CD4-positive, alpha-beta T cell (primary cell): ENCODE measurements at regions not wholly inside any gene's neighbourhood (a gene's known extent, or its start where the extent isn't known, plus 50 kb on each side); places are given as distances from the start of the nearest gene placed in this dataset.

Experiments
- ATAC-seq: fragments of 200-7000 bp; cut with Tn5 transposase; one replicate; pipeline ENCODE4 v1.10.0; 2022; ENCODE audit warnings: mild to moderate bottlenecking; ENCODE audit not compliant: poor library complexity
- CTCF ChIA-PET: fragments of 350-600 bp; sonication (Branson Sonifier 250); formaldehyde crosslinking; loops from one replicate; lab custom pipeline; 2021; ENCODE audit warnings: antibody characterized with exemption, inconsistent platforms; lab: Charles Lee
- POLR2A ChIA-PET: fragments of 350-600 bp; sonication (Branson Sonifier 250); formaldehyde crosslinking; loops from one replicate; lab custom pipeline; 2021; ENCODE audit warnings: antibody characterized with exemption, inconsistent platforms; lab: Charles Lee
- DNase-seq, 14 experiments: peaks; one replicate each; pipeline ENCODE4 v3.0.0-alpha.2; 2013 to 2020; ENCODE audit warnings: mixed read lengths in 2 of 14
- H3K27ac ChIP-seq, 2 donors: one replicate each; pipeline versions ENCODE4 v1.5.1 to v1.7.0; 2013; ENCODE audit warnings: low read length in 2 of 2, low read depth in 1 of 2, mild to moderate bottlenecking in 1 of 2
- H3K27me3 ChIP-seq, 2 experiments: 1 replicate in 1 of 2; 2 replicates in 1 of 2; pipeline versions ENCODE4 v1.6.1 to v1.7.0; 2013; ENCODE audit warnings: low read length in 2 of 2, control low read depth in 1 of 2, mild to moderate bottlenecking in 1 of 2, moderate library complexity in 1 of 2; ENCODE audit not compliant: insufficient read depth in 2 of 2, control insufficient read depth in 1 of 2
- H3K36me3 ChIP-seq: one replicate; pipeline ENCODE4 v1.6.1; 2013; ENCODE audit warnings: low read length, control low read depth; ENCODE audit not compliant: insufficient read depth
- H3K4me1 ChIP-seq: one replicate; pipeline ENCODE4 v1.6.1; 2013; ENCODE audit warnings: low read length, control low read depth; ENCODE audit not compliant: insufficient read depth
- H3K4me3 ChIP-seq: one replicate; pipeline ENCODE4 v1.5.1; 2013; ENCODE audit warnings: mild to moderate bottlenecking, low read length, moderate library complexity
- H3K9me3 ChIP-seq, 2 experiments: 1 replicate in 1 of 2; 2 replicates in 1 of 2; pipeline versions ENCODE4 v1.6.1 to v1.7.0; 2013; ENCODE audit warnings: low read length in 2 of 2, mild to moderate bottlenecking in 2 of 2, control low read depth in 1 of 2, moderate library complexity in 1 of 2; ENCODE audit not compliant: control insufficient read depth in 1 of 2, insufficient read depth in 1 of 2
- H3K27ac Mint-ChIP-seq: one replicate; pipeline ENCODE4 v1.8.0; 2020; ENCODE audit warnings: mixed read lengths
- H3K27me3 Mint-ChIP-seq: one replicate; pipeline ENCODE4 v1.8.0; 2021; ENCODE audit warnings: mixed read lengths
- H3K36me3 Mint-ChIP-seq: one replicate; pipeline ENCODE4 v1.8.0; 2021; ENCODE audit warnings: low read depth, mixed read lengths
- H3K4me1 Mint-ChIP-seq: one replicate; pipeline ENCODE4 v1.8.0; 2021; ENCODE audit warnings: low read depth, mixed read lengths
- H3K4me3 Mint-ChIP-seq: one replicate; pipeline ENCODE4 v1.8.0; 2020; ENCODE audit warnings: mild to moderate bottlenecking, mixed read lengths
- H3K9me3 Mint-ChIP-seq: one replicate; pipeline ENCODE4 v1.8.0; 2020; ENCODE audit warnings: mixed read lengths
- CTCF ChIP-seq: fragments of 200-600 bp; IDR thresholded peaks from one replicate; pipeline ENCODE4 v1.8.0; 2022; ENCODE audit warnings: antibody characterized with exemption, mild to moderate bottlenecking
- intact Hi-C, 2 experiments: fragments of 100-400 bp; cut with DNase I in 1 of 2; cut with micrococcal nuclease in 1 of 2; formaldehyde crosslinking; loops; one replicate each; pipeline versions ENCODE4 v1.15.1 to v1.9.0; 2023 to 2025; cut with DNase I, micrococcal nuclease

- no peak for DNase-seq
- ATAC-seq, result no peak
- Mint-ChIP-seq H3K27me3 (peaks cover 20% of the 10 kb centered on the region), H3K4me3 (no peak overlapping the region), H3K4me1 (no peaks in the 10 kb centered on the region), H3K27ac (no peak overlapping the region), H3K36me3 (no peaks in the 10 kb centered on the region), H3K9me3 (no peaks in the 10 kb centered on the region)
- Histone ChIP-seq H3K4me3 (no peak overlapping the region), H3K27ac (no peak overlapping the region), H3K9me3 (no peaks in the 10 kb centered on the region), H3K4me1 (no peaks in the 10 kb centered on the region), H3K36me3 (no peaks in the 10 kb centered on the region), H3K27me3 (peaks cover 0 to 2% of the 10 kb centered on the region in 2 experiments)
- ChIA-PET POLR2A (no interaction called here), CTCF (no interaction called here)
- no peak for TF ChIP-seq CTCF
- intact Hi-C loops, result loop anchor here (5.0 kb wide), 2 partner anchors 472 to 1357 kb away; no protein-coding TSS in a partner anchor
Measured at GRCh38 chr11:116689413-116690127, 83.2 kb downstream of the BUD13 start.

- Mint-ChIP-seq H3K27ac (no peak overlapping the region), H3K4me1 (no peaks in the 10 kb centered on the region), H3K36me3 (no peaks in the 10 kb centered on the region), H3K9me3 (no peaks in the 10 kb centered on the region), H3K27me3 (peaks cover 26% of the 10 kb centered on the region), H3K4me3 (no peak overlapping the region)
- Histone ChIP-seq H3K4me3 (no peak overlapping the region), H3K4me1 (no peaks in the 10 kb centered on the region), H3K27me3 (peaks cover 0 to 2% of the 10 kb centered on the region in 2 experiments), H3K27ac (no peak overlapping the region), H3K9me3 (no peaks in the 10 kb centered on the region), H3K36me3 (no peaks in the 10 kb centered on the region)
- POLR2A ChIA-PET, result no interaction called here
- intact Hi-C loops, result no loop called here
- ATAC-seq (no peak), DNase-seq (no peak)
- CTCF ChIA-PET, result no interaction called here
- TF ChIP-seq CTCF, result no peak
Measured at GRCh38 chr11:116688202-116688540, 84.6 kb downstream of the BUD13 start.

- no peaks in the 10 kb centered on the region for H3K4me1 Mint-ChIP-seq
- H3K4me3 Mint-ChIP-seq, result no peak overlapping the region
- Histone ChIP-seq H3K36me3 (no peaks in the 10 kb centered on the region), H3K27ac (no peak overlapping the region), H3K4me1 (no peaks in the 10 kb centered on the region), H3K9me3 (no peaks in the 10 kb centered on the region), H3K4me3 (no peak overlapping the region), H3K27me3 (peaks cover 0 to 4% of the 10 kb centered on the region in 2 experiments)
- no peaks in the 10 kb centered on the region for H3K36me3 Mint-ChIP-seq
- TF ChIP-seq CTCF, result no peak
- CTCF ChIA-PET, result no interaction called here
- H3K27me3 Mint-ChIP-seq, result peaks cover 27% of the 10 kb centered on the region
- POLR2A ChIA-PET, result no interaction called here
- intact Hi-C loops, result no loop called here
- DNase-seq, result no peak
- no peaks in the 10 kb centered on the region for H3K9me3 Mint-ChIP-seq
- no peak for ATAC-seq
- H3K27ac Mint-ChIP-seq, result no peak overlapping the region
Measured at GRCh38 chr11:116687458-116688201, 85.2 kb downstream of the BUD13 start.
